ENCODE measurements at regions not wholly inside any gene's neighbourhood (a gene's known extent, or its start where the extent isn't known, plus 50 kb on each side); places are given as distances from the start of the nearest gene placed in this dataset.

DNA sequence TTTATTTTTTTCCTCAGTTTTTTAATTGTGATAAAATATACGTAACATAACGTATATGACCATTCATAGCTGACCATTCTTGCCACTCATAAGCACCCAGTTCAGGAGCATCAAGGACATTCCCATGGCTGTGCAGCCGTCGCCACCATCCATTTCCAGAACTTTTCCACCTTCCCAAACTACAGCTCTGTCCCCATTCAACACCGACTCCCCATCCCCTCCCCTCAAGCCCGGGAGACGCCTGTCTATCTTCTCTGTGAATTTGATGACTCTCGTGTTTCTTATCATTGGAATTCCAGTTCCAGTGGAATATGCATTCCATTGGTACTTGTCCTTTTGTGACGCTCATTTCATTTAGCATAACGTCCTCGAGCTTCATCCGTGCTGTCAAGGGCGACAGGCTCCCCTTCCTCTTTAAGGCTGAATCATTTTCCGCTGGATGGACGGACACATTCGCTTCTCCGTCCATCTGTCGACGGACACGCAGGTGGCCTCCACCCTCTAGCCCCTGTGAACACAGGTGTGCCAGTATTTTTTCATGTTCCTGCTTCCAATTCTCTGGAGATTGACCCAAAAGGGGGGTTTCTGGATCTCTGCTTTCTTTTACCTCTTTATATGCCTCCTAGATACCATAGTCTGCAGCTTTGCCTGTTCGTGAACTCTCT is 88.1 kb downstream of the YTHDF1 start:
- no peak for DNase-seq

DNA sequence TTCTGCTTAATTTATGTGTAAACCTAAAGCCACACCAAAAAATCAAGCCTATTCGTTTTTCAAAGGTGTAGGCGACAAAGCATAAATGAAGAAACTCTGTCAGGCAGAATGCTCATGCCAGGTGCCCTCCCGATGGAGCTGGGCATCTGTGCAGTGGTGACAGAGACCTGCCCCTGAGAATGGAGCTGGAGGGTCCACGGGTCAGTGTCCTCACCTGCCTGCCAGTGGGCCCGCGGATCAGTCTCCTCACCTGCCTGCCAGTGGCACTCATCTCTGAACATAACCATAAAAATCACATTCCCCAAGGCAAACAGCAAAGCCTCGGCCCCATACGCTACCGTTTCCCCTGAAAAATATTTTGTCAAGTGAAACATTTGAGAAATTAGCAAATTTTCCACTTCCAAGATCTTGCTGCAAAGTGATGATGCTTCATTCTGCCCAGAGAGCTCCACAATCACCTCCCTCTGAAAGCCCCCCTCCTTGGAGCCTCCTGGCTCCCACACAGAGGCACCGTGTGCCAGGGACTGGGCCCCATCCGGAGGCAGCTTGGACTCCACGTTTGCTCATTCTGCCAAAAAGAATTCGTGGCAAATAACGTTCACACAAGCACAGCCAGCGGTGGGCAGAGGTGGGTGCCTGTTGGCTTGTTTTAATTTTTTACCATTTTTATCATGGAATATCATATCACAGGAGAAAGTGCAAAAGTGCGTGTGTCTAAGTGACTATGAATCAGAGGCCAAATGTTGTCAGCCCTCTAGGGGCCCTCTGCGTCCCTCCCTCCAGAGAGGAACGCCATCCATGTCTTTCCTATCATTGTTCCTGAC is 88.8 kb downstream of the YTHDF1 start:
- no peak for DNase-seq

GRCh38 chr20:63125838-63126601 is 89.9 kb downstream of the YTHDF1 start:
- DNase-seq, result no peak

GRCh38 chr20:63125581-63125837 is 90.4 kb downstream of the YTHDF1 start:
- no peak for DNase-seq

DNA sequence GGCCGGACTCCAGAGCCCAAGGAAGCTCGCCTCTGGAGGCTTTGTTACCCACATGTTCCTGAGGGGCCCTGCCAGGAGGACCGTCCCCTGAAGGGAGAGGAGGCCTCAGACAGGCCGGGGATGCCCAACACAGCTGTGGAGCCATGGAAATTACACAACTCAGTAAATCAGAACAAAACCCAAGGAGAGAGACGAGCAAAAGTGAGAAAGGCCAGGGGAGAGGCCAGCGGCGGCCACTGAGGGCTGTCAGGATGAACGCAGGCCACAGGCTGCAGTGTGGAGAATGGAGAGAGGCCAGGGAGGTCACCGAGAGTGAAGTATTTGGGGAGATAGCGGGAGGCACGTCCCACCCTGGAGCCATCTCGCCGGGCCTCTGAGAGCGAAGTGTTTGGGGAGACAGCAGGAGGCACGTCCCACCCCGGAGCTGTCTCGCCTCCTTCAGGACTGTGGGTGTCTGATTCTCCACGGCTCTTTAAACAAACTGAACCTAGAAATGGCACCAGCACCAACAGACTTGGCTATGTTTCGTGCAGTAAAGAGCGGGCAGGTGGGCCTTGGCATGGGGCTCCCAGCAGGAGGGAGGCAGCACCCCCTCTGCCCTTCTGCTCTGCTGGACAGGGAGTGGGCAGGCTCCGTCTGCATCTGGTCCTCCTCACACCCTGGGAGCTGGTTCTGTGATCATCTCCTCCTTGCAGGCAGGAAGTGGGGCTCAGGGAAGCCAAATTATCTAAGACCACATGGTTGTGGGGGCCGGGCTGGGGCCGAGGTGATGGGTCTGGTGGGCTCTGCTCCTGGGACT is 91.0 kb downstream of the YTHDF1 start:
- no peak for DNase-seq

DNA sequence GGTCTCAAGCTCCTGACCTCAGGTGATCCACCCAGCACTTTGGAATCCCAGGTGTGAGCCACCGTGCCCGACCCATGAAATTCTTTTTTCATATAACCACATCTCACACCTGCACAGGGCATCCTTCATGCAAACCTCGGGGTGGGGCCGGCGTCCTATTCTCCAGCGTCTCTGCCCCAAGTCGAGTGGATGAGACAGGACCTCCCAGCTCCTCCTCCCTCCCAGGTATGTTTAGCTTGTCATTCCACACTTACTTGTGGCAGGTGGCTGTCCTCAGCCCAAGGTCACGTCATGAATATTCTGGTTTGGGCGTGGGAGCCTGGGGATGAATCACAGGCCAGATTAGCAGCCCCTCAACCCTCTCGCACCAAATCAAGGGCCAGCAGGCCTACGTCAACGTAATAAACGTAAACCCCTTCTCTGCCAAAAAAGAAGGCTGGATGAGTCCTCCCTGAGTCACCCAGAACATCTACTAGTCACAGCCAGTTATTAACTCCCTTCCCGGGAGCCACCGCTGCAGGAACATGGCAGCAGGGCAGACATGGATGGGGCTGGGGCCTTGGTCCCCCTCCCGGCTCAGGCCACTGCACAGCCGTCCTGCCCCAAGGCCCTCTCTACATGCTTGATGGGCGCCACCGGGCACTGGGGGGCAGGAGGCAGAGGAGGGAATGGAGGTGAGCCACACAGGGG is 91.7 kb downstream of the YTHDF1 start:
- no peak for DNase-seq

DNA sequence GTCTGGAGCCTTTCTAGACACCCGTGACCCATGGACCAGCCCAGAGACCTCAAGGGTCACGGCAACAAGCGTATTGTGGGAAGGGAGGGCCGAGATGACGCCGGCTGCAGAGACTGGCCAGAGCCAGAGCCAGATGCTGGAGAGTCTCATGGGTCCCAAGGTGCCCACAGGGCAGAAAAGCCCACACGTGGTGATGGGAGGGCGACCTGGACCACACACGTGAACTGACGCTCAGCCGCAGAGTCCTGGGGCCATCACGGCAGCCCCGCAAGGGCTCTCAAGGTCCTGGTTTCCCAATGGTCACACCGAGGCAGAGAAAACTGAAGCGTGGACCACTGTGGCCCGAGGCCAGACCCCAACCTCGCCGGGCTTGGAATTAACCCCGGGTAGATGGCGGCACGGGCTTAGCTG is 92.6 kb downstream of the YTHDF1 start:
- no peak for DNase-seq

- DNase-seq, result no peak
Measured at GRCh38 chr20:63122626-63123025, 93.3 kb downstream of the YTHDF1 start.

- DNase-seq, result no peak
Measured at GRCh38 chr20:63121749-63122405, 94.1 kb downstream of the YTHDF1 start.

DNA sequence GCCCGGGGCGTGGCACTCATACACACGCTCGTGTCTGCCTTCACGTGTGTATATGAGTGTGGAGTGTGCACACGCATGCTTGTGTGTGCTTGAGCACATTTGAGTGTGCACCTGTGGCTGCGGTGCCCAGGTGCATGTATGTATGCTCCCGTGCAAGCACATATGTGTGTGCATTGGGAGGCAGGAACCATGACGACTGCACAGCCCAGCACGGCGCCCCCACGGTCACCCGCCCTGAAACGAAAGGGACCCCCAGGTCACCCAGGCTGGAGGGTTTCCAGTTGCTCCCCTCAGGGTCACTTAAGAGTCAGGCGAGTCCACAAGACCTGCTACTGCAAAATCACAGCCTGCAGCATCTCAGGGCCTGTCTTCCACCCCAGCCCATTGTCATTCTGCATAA is 94.7 kb downstream of the YTHDF1 start:
- DNase-seq, result no peak

- DNase-seq, result no peak
Measured at GRCh38 chr20:63120808-63121090, 95.2 kb downstream of the YTHDF1 start.

GRCh38 chr20:63119963-63120807 is 95.7 kb downstream of the YTHDF1 start:
- no peak for DNase-seq

DNA sequence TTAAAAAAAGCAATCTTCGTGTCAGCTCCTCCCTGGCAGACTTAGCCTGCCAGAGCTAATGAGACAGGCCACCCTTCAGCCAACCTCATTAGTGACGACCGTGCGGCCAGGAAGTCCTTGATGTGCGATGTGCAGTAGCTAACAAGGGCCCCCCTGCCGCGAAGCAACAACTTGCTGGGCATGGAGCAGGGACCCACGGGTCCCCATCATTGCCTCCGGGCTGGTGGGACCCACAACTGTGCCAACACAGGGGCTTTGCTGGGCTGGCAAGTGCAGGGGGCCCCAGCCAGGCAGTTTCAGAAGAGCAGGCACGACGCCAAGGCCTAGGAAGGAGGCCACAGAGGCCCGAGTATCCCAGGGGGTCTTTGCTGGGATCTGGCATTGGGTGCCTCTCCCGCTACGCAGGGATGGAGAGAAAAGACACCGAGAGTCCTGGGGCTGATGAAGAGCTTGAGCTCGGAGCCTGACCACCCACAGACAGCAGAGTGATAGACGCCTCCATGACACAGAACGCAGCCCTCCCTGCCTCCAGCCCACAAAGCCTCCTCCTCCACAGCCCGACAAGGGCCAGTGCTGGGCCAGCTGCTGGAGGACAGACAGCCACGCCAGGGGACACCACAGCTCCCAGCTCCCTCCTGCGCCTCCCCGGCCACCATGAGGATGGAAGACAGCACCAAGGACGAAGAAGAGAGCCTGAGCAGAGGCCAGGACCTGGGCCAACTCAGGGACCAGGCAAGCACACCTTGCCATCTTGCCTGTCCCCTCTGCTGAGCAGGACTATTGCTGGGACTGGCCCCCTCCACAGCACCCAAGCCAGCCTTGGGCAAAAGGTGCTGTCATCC is 96.6 kb downstream of the YTHDF1 start:
- no peak for DNase-seq

DNA sequence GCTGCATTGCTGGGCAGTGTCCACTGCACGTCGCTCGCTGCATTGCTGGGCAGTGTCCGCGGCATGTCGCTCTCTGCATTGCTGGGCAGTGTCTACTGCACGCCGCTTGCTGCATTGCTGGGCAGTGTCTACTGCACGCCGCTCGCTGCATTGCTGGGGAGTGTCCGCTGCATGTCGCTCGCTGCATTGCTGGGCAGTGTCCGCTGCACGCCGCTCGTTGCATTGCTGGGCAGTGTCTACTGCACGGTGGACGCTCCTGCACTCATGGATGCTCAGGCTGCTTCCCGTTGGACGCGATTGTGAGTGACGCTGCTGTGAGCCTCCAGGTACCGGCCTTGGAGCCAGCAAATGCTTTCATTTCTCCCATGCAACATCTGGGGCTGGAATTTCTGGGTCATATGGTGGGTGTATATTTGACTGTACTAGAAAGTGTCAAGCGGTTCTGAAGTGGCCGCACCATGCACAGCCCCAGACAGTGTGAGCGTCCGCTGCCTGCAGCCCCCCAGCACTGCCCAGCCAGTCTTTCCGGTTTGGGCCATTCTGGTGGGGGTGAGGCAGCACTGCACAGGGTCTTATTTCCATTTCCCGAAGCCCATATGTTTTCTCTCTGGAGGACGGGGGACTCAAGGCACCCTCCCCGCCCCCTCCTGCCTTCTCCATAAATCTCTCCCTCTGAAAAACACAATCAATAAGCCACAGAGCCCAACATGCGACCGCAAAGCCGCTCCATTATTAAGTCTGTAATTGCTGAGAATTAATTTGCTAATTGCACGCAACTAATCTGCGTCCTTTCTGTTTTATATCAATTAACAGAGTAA is 97.4 kb downstream of the YTHDF1 start:
- no peak for DNase-seq

GRCh38 chr20:63117661-63118302 is 98.1 kb downstream of the YTHDF1 start:
- no peak for DNase-seq

GRCh38 chr20:63117151-63117550 is 98.8 kb downstream of the YTHDF1 start:
- no peak for DNase-seq

GRCh38 chr20:63116412-63117106 is 99.4 kb downstream of the YTHDF1 start:
- DNase-seq, result no peak
